MM.1S (cell line): ENCODE measurements at regions not wholly inside any gene's neighbourhood (a gene's known extent, or its start where the extent isn't known, plus 50 kb on each side); places are given as distances from the start of the nearest gene placed in this dataset.

Experiments used
- EZH2 ChIP-seq: fragments of 300-600 bp; sonication (generic); optimal IDR thresholded peaks from 2 replicates; pipeline ENCODE3; 2017; ENCODE audit warnings: low read depth, mild to moderate bottlenecking, antibody characterized with exemption, low read length, mixed read lengths
- EZH2phosphoT487 ChIP-seq: fragments of 300-600 bp; sonication (generic); IDR thresholded peaks from 2 replicates; pipeline ENCODE4 v1.6.1; 2018; ENCODE audit warnings: antibody characterized with exemption, low read length
- TF ChIP-seq, protein P1 (sequence below): fragments of 300-600 bp; sonication (generic); IDR thresholded peaks from 2 replicates; pipeline ENCODE4 v1.5.1; 2016; ENCODE audit warnings: antibody characterized with exemption, low read length, mixed read lengths

GRCh38 chr12:71240946-71241345 is 83.1 kb upstream of the TSPAN8 start:
- TF ChIP-seq, protein P1, sequence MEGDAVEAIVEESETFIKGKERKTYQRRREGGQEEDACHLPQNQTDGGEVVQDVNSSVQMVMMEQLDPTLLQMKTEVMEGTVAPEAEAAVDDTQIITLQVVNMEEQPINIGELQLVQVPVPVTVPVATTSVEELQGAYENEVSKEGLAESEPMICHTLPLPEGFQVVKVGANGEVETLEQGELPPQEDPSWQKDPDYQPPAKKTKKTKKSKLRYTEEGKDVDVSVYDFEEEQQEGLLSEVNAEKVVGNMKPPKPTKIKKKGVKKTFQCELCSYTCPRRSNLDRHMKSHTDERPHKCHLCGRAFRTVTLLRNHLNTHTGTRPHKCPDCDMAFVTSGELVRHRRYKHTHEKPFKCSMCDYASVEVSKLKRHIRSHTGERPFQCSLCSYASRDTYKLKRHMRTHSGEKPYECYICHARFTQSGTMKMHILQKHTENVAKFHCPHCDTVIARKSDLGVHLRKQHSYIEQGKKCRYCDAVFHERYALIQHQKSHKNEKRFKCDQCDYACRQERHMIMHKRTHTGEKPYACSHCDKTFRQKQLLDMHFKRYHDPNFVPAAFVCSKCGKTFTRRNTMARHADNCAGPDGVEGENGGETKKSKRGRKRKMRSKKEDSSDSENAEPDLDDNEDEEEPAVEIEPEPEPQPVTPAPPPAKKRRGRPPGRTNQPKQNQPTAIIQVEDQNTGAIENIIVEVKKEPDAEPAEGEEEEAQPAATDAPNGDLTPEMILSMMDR, result no peak
- TF ChIP-seq EZH2phosphoT487 (no peak), EZH2 (no peak)
